ENCODE measurements at regions not wholly inside any gene's neighbourhood (a gene's known extent, or its start where the extent isn't known, plus 50 kb on each side); places are given as distances from the start of the nearest gene placed in this dataset.

- TF ChIP-seq, protein P1, sequence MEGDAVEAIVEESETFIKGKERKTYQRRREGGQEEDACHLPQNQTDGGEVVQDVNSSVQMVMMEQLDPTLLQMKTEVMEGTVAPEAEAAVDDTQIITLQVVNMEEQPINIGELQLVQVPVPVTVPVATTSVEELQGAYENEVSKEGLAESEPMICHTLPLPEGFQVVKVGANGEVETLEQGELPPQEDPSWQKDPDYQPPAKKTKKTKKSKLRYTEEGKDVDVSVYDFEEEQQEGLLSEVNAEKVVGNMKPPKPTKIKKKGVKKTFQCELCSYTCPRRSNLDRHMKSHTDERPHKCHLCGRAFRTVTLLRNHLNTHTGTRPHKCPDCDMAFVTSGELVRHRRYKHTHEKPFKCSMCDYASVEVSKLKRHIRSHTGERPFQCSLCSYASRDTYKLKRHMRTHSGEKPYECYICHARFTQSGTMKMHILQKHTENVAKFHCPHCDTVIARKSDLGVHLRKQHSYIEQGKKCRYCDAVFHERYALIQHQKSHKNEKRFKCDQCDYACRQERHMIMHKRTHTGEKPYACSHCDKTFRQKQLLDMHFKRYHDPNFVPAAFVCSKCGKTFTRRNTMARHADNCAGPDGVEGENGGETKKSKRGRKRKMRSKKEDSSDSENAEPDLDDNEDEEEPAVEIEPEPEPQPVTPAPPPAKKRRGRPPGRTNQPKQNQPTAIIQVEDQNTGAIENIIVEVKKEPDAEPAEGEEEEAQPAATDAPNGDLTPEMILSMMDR (IDR thresholded peaks at IDR 0.05) = no peak
- no peak for ATAC-seq (ENCODE audit: low FRiP score)
- DNase-seq (ENCODE audit: low spot score) = no peak
Observed at GRCh38 chr9:107713470-107713869, 223.9 kb upstream of the KLF4 start.

DNA sequence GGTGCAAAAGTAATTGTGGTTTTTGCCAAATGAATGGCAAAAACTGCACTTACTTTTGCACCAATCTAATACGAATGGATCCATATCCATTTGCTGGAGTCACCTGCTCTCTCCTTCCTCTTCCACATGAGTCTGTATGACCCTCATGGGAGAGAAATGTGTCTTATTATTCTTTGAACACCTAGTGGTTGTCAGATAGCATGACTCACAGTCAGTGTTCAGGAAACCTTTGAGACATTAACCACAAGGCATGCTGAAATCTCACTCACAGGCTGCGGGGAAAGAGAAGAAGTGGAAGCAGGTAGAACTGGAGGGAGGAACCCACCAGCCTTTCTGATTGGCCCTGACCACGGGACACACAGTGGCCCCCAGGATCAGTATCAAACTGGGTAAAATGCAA, 222.8 kb upstream of the KLF4 start:
- DNase-seq (ENCODE audit: low spot score) = no peak
- ATAC-seq (ENCODE audit: low FRiP score) = no peak
- TF ChIP-seq, protein P1 (IDR thresholded peaks at IDR 0.05) = no peak

DNA sequence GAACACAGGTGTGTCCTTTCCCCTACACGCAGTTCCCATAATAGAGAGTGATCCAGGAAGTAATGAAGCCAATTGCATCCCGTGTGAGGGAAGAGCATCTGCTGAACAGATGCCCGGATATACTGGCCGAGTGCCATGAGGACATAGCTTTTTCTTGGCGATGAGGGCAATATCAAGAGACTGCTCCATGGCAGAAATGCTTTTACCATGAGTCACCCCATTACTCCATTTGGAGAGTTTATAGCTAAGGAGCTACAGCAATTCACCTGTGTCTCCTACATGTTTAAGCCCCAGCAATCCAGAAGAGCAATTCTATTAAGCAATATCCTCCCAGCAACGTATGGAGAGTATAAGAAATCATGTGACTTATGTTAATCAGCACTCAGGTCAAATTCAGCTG, 222.0 kb upstream of the KLF4 start:
- DNase-seq (ENCODE audit: low spot score) (no peak), ATAC-seq (ENCODE audit: low FRiP score) (peak; percentile 50)
- TF ChIP-seq, protein P1 (IDR thresholded peaks at IDR 0.05) = no peak

- TF ChIP-seq, protein P1 (IDR thresholded peaks at IDR 0.05) = no peak
- no peak for ATAC-seq (ENCODE audit: low FRiP score)
Observed at GRCh38 chr9:107710953-107711352, 221.4 kb upstream of the KLF4 start.

DNA sequence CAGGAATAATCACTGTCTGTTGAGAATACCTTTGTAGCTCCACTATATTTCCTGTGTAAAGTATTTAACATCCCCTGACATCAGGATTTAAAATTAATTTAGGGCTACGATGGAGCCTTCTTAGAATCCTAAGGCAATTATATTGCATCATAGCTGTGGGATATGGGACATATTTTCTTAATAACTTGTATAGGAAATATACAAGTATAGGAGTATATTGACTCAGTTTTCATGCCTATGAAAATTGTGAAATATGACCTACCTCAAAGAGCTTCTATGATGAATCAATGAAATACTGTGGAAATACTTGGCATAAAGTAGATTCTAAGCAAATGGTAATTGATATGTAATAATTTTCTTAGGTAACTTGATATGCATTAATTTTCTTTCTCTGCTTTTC, 221.0 kb upstream of the KLF4 start:
- ATAC-seq (ENCODE audit: low FRiP score) = no peak
- TF ChIP-seq, protein P1 (IDR thresholded peaks at IDR 0.05) = no peak
- no peak for DNase-seq (ENCODE audit: low spot score)

More at GRCh38 chr9:107710953-107711352, 221.4 kb upstream of the KLF4 start:
- no peak for DNase-seq (ENCODE audit: low spot score)

GRCh38 chr9:107708791-107709190, 219.2 kb upstream of the KLF4 start:
- TF ChIP-seq, protein P1 (IDR thresholded peaks at IDR 0.05) = no peak
- DNase-seq (ENCODE audit: low spot score) = no peak
- ATAC-seq (ENCODE audit: low FRiP score) = no peak

GRCh38 chr9:107707915-107708441, 218.4 kb upstream of the KLF4 start:
- no peak for DNase-seq (ENCODE audit: low spot score)
- TF ChIP-seq, protein P1 (IDR thresholded peaks at IDR 0.05) = no peak
- ATAC-seq (ENCODE audit: low FRiP score) = peak; percentile 53
